HG02798 (cell line): ENCODE measurements at regions not wholly inside any gene's neighbourhood (a gene's known extent, or its start where the extent isn't known, plus 50 kb on each side); places are given as distances from the start of the nearest gene placed in this dataset.
"Not testable (repeated sequence)": the region's sequence is repeated elsewhere in the genome, so short reads cannot be mapped to it uniquely, and the experiment has no call there.

ENCODE experiments used
- ATAC-seq: cut with Tn5 transposase; IDR thresholded peaks from one replicate; pipeline ENCODE4 v1.9.1; 2021; ENCODE audit warnings: mild to moderate bottlenecking; ENCODE audit not compliant: unreplicated experiment, poor library complexity

GRCh38 chr2:122713800-122714199 lies 958.3 kb downstream of the TSN start:
- no peak for ATAC-seq

GRCh38 chr2:122720822-122721221 lies 965.4 kb downstream of the TSN start:
- not testable (repeated sequence) for ATAC-seq

- ATAC-seq: no peak
Measured at GRCh38 chr2:122734766-122735424, 979.4 kb downstream of the TSN start.

- no peak for ATAC-seq
Measured at GRCh38 chr2:122736279-122736678, 980.8 kb downstream of the TSN start.

- ATAC-seq: peak; percentile 83
Measured at GRCh38 chr2:122737429-122738077, 982.1 kb downstream of the TSN start.

GRCh38 chr2:122739732-122740593 lies 984.5 kb downstream of the TSN start:
- peak; percentile 39 for ATAC-seq

GRCh38 chr2:122740594-122740948 lies 985.1 kb downstream of the TSN start:
- ATAC-seq: no peak

GRCh38 chr2:122741403-122741802 lies 986.0 kb downstream of the TSN start:
- no peak for ATAC-seq

GRCh38 chr2:122743021-122743675 lies 987.7 kb downstream of the TSN start:
- no peak for ATAC-seq

GRCh38 chr2:122745603-122746002 lies 990.2 kb downstream of the TSN start:
- no peak for ATAC-seq

- ATAC-seq: peak; percentile 7
Measured at GRCh38 chr2:122747670-122748069, 992.2 kb downstream of the TSN start.

GRCh38 chr2:122748552-122749011 lies 993.1 kb downstream of the TSN start:
- ATAC-seq: peak; percentile 37

- no peak for ATAC-seq
Measured at GRCh38 chr2:122749405-122749804, 994.0 kb downstream of the TSN start.

GRCh38 chr2:122750095-122750494 lies 994.6 kb downstream of the TSN start:
- ATAC-seq: no peak

- ATAC-seq: no peak
Measured at GRCh38 chr2:122750808-122751207, 995.4 kb downstream of the TSN start.

- no peak for ATAC-seq
Measured at GRCh38 chr2:122753336-122753735, 997.9 kb downstream of the TSN start.

GRCh38 chr2:122754561-122754960 lies 999.1 kb downstream of the TSN start:
- no peak for ATAC-seq

- ATAC-seq: no peak
Measured at GRCh38 chr2:122755281-122755780, 999.9 kb downstream of the TSN start.

GRCh38 chr2:122758967-122759366 lies 1003.5 kb downstream of the TSN start:
- peak; percentile 77 for ATAC-seq

- ATAC-seq: no peak
Measured at GRCh38 chr2:122764014-122764413, 1008.6 kb downstream of the TSN start.
